IMR-90 (cell line): ENCODE measurements at regions not wholly inside any gene's neighbourhood (a gene's known extent, or its start where the extent isn't known, plus 50 kb on each side); places are given as distances from the start of the nearest gene placed in this dataset.

Source experiments
- ATAC-seq: fragments of 200-7000 bp; cut with Tn5 transposase; 2 replicates; pipeline ENCODE4 v1.9.1; 2020; ENCODE audit warnings: low read depth, mild to moderate bottlenecking, moderate library complexity
- BruUV-seq: library from RNA; stranded (reverse); fragments of 400-500 nt; replicated peaks from 2 replicates; lab custom pipeline; 2021; lab: Mats Ljungman, UMichigan
- CTCF ChIA-PET: fragments of 300-600 bp; formaldehyde crosslinking; extraction: SDS; loops from one replicate; lab custom pipeline; 2021; ENCODE audit warnings: antibody characterized with exemption; lab: Yijun Ruan, JAX
- POLR2A ChIA-PET: fragments of 300-600 bp; sonication (Branson Sonifier 250); formaldehyde crosslinking; loops from one replicate; lab custom pipeline; 2022; ENCODE audit warnings: antibody characterized with exemption; ENCODE audit not compliant: unreplicated experiment; lab: Charles Lee
- DNase-seq: peaks from one replicate; pipeline ENCODE4 v3.0.0; 2013
- H2AFZ ChIP-seq: replicated peaks from 2 replicates; pipeline ENCODE3; 2013; ENCODE audit warnings: low read length, mild to moderate bottlenecking; ENCODE audit not compliant: poor library complexity
- H2AK5ac ChIP-seq: 2 replicates; pipeline ENCODE4 v1.6.1; 2013; ENCODE audit warnings: low read depth, low read length, inconsistent platforms
- H2AK9ac ChIP-seq: replicated peaks from 2 replicates; pipeline ENCODE3; 2013; ENCODE audit warnings: mild to moderate bottlenecking, low read depth, low read length, moderate library complexity; ENCODE audit not compliant: poor library complexity
- H2BK120ac ChIP-seq: 2 replicates; pipeline ENCODE4 v1.6.1; 2013; ENCODE audit warnings: low read depth, low read length, inconsistent platforms
- H2BK15ac ChIP-seq: 3 replicates; pipeline ENCODE4 v1.6.1; 2013; ENCODE audit warnings: low read depth, low read length, inconsistent platforms
- H2BK20ac ChIP-seq: 2 replicates; pipeline ENCODE4 v1.6.1; 2013; ENCODE audit warnings: low read depth, mild to moderate bottlenecking, inconsistent platforms, low read length, moderate library complexity
- H2BK5ac ChIP-seq: 2 replicates; pipeline ENCODE4 v1.6.1; 2013; ENCODE audit warnings: mild to moderate bottlenecking, low read depth, low read length, inconsistent platforms; ENCODE audit not compliant: poor library complexity, severe bottlenecking
- H3K14ac ChIP-seq: replicated peaks from 2 replicates; pipeline ENCODE4 v1.6.1; 2013; ENCODE audit warnings: low read depth, low read length, inconsistent platforms
- H3K18ac ChIP-seq: 2 replicates; pipeline ENCODE4 v1.6.1; 2013; ENCODE audit warnings: low read depth, low read length, control low read depth
- H3K23ac ChIP-seq: 2 replicates; pipeline ENCODE4 v1.6.1; 2013; ENCODE audit warnings: low read depth, low read length, inconsistent platforms
- H3K27ac ChIP-seq: 2 replicates; pipeline ENCODE4 v1.5.1; 2013; ENCODE audit warnings: mild to moderate bottlenecking, control low read depth, low read length; ENCODE audit not compliant: insufficient read depth
- H3K27me3 ChIP-seq: 2 replicates; pipeline ENCODE4 v1.6.1; 2013; ENCODE audit warnings: low read length; ENCODE audit not compliant: control insufficient read depth, insufficient read depth
- H3K36me3 ChIP-seq: 2 replicates; pipeline ENCODE4 v1.6.1; 2013; ENCODE audit warnings: low read length, mixed read lengths; ENCODE audit not compliant: control insufficient read depth, insufficient read depth
- H3K4ac ChIP-seq: 2 replicates; pipeline ENCODE4 v1.6.1; 2013; ENCODE audit warnings: low read depth, low read length, inconsistent platforms
- H3K4me1 ChIP-seq: 2 replicates; pipeline ENCODE4 v1.6.1; 2013; ENCODE audit warnings: low read length, mixed read lengths; ENCODE audit not compliant: control insufficient read depth, insufficient read depth
- H3K4me2 ChIP-seq: 2 replicates; pipeline ENCODE4 v1.6.1; 2013; ENCODE audit warnings: low read depth, mild to moderate bottlenecking, control low read depth, low read length, moderate library complexity
- H3K4me3 ChIP-seq: 2 replicates; pipeline ENCODE4 v1.5.1; 2013; ENCODE audit warnings: low read depth, mild to moderate bottlenecking, control low read depth, low read length, moderate library complexity; ENCODE audit not compliant: insufficient read depth
- H3K56ac ChIP-seq: 2 replicates; pipeline ENCODE4 v1.6.1; 2013; ENCODE audit warnings: low read length, inconsistent platforms; ENCODE audit not compliant: insufficient read depth; ENCODE audit errors: extremely low read depth
- H3K79me1 ChIP-seq, 2 experiments: 2 replicates each; pipeline ENCODE4 v1.6.1; 2013; ENCODE audit warnings: low read length in 2 of 2, inconsistent platforms in 1 of 2, low read depth in 1 of 2
- H3K9ac ChIP-seq: 2 replicates; pipeline ENCODE4 v1.6.1; 2013; ENCODE audit warnings: low read depth, low read length, control low read depth
- H3K9me1 ChIP-seq: 2 replicates; pipeline ENCODE4 v1.6.1; 2013; ENCODE audit warnings: low read length, inconsistent platforms; ENCODE audit not compliant: insufficient read depth
- H3K9me3 ChIP-seq: 2 replicates; pipeline ENCODE4 v1.6.1; 2013; ENCODE audit warnings: low read length; ENCODE audit not compliant: control insufficient read depth, insufficient read depth
- H4K20me1 ChIP-seq: 2 replicates; pipeline ENCODE4 v1.6.1; 2013; ENCODE audit warnings: low read length, inconsistent platforms; ENCODE audit not compliant: insufficient read depth
- H4K5ac ChIP-seq: 2 replicates; pipeline ENCODE4 v1.6.1; 2013; ENCODE audit warnings: mild to moderate bottlenecking, low read depth, low read length, control low read depth
- H4K8ac ChIP-seq, 2 experiments: 2 replicates each; pipeline ENCODE4 v1.6.1; 2013; ENCODE audit warnings: low read depth in 2 of 2, low read length in 2 of 2, control low read depth in 1 of 2, inconsistent platforms in 1 of 2
- H4K91ac ChIP-seq: 2 replicates; pipeline ENCODE4 v1.6.1; 2013; ENCODE audit warnings: low read depth, low read length, inconsistent platforms; ENCODE audit not compliant: insufficient read depth
- CTCF ChIP-seq: conservative IDR thresholded peaks from 2 replicates; pipeline ENCODE4 v1.5.1; 2012; ENCODE audit warnings: mild to moderate bottlenecking, low read depth, low read length, improper control_type of control experiment
- WGBS, 2 experiments: methylation state at CpG; one replicate each; pipeline versions ENCODE4 v1.1.5 to v1.1.7; 2013; ENCODE audit warnings: missing lambda C conversion rate in 2 of 2; ENCODE audit not compliant: insufficient read length in 1 of 2; ENCODE audit errors: extremely low coverage in 2 of 2; 5-methylcytosine and 5-hydroxymethylcytosine counted together
- dilution Hi-C: fragments of 300-500 bp; cut with HindIII; formaldehyde crosslinking; loops from one replicate; pipeline ENCODE4 v1.14.3; 2018; ENCODE audit warnings: low sequenced_read_pairs; ENCODE audit not compliant: unreplicated experiment
- in situ Hi-C: fragments of 300-500 bp; cut with MboI; formaldehyde crosslinking; loops from 3 replicates; pipeline ENCODE4 v1.14.3; 2019; ENCODE audit warnings: low sequenced_read_pairs, inconsistent platforms, mixed read lengths
- intact Hi-C: fragments of 100-400 bp; cut with micrococcal nuclease; formaldehyde crosslinking; loops from 2 replicates; pipeline ENCODE4 v1.10.0; 2022

- no peak overlapping the region for H3K4ac ChIP-seq
- no peak overlapping the region for H4K8ac ChIP-seq
- no peaks in the 10 kb centered on the region for H3K79me1 ChIP-seq
- no peak overlapping the region for H3K27ac ChIP-seq
- H4K91ac ChIP-seq, result no peak overlapping the region
- H3K4me1 ChIP-seq, result no peaks in the 10 kb centered on the region
- in situ Hi-C loops (no loop called here), intact Hi-C loops (no loop called here), dilution Hi-C loops (no loop called here)
- POLR2A ChIA-PET, result no interaction called here
- CTCF ChIA-PET, result no interaction called here
- no peak overlapping the region for H2AK9ac ChIP-seq
- H3K36me3 ChIP-seq, result no peaks in the 10 kb centered on the region
- no CpG with 5 or more reads among the region's 2 CpGs for WGBS, 2 experiments
- no peaks in the 10 kb centered on the region for H3K9me1 ChIP-seq
- H3K14ac ChIP-seq, result no peak overlapping the region
- BruUV-seq, result no TSS peak
- H3K23ac ChIP-seq, result no peak overlapping the region
- no peaks in the 10 kb centered on the region for H4K20me1 ChIP-seq
- H3K9ac ChIP-seq, result no peak overlapping the region
- H2AK5ac ChIP-seq, result no peak overlapping the region
- H3K9me3 ChIP-seq, result no peaks in the 10 kb centered on the region
- H2AFZ ChIP-seq, result no peak overlapping the region
- H2BK15ac ChIP-seq, result no peak overlapping the region
- no peaks in the 10 kb centered on the region for H3K27me3 ChIP-seq
- H3K4me2 ChIP-seq, result no peak overlapping the region
- no peak for ATAC-seq
- no peak overlapping the region for H4K5ac ChIP-seq
- no peak overlapping the region for H3K4me3 ChIP-seq
- TF ChIP-seq CTCF, result no peak
- DNase-seq, result no peak
- no peak overlapping the region for H2BK5ac ChIP-seq
- no peak overlapping the region for H3K56ac ChIP-seq
- no peak overlapping the region for H3K18ac ChIP-seq
- H2BK20ac ChIP-seq, result no peak overlapping the region
- H2BK120ac ChIP-seq, result no peak overlapping the region
Observed at GRCh38 chr3:80097674-80098073, 329.9 kb upstream of the ROBO1 start.
